ENCODE measurements at regions not wholly inside any gene's neighbourhood (a gene's known extent, or its start where the extent isn't known, plus 50 kb on each side); places are given as distances from the start of the nearest gene placed in this dataset.

- H3K27ac ChIP-seq (ENCODE audit: poor library complexity, severe bottlenecking), result no peak overlapping the region
Measured at GRCh38 chr10:8137272-8137681, 82.8 kb downstream of the GATA3 start.

GRCh38 chr10:8137726-8138125 lies 83.2 kb downstream of the GATA3 start:
- Histone ChIP-seq H3K36me3 (ENCODE audit: low read depth) (no peaks in the 10 kb centered on the region), H3K4me3 (ENCODE audit: severe bottlenecking) (no peak overlapping the region)
- no peak for DNase-seq (ENCODE audit: low spot score)

More at GRCh38 chr10:8137272-8137681, 82.8 kb downstream of the GATA3 start:
- Histone ChIP-seq H3K36me3 (ENCODE audit: low read depth) (no peaks in the 10 kb centered on the region), H3K4me3 (ENCODE audit: severe bottlenecking) (no peak overlapping the region), H3K27me3 (ENCODE audit: insufficient read depth, poor library complexity, severe bottlenecking) (no peaks in the 10 kb centered on the region), H3K4me1 (ENCODE audit: insufficient read depth, poor library complexity, severe bottlenecking) (peaks cover 7% of the 10 kb centered on the region), H3K9me3 (ENCODE audit: severe bottlenecking) (no peaks in the 10 kb centered on the region)
- DNase-seq (ENCODE audit: low spot score), result no peak
- TF ChIP-seq CTCF (IDR thresholded peaks at IDR 0.05; ENCODE audit: poor library complexity, severe bottlenecking), result no peak
- ATAC-seq (ENCODE audit: low read depth), result no peak

GRCh38 chr10:8138471-8138870 lies 84.0 kb downstream of the GATA3 start:
- H3K9me3 ChIP-seq (ENCODE audit: severe bottlenecking), result no peaks in the 10 kb centered on the region
- no peak overlapping the region for H3K4me3 ChIP-seq (ENCODE audit: severe bottlenecking)
- H3K27me3 ChIP-seq (ENCODE audit: insufficient read depth, poor library complexity, severe bottlenecking), result no peaks in the 10 kb centered on the region
- DNase-seq (ENCODE audit: low spot score) (no peak), ATAC-seq (ENCODE audit: low read depth) (peak; percentile 94)
- no peak for TF ChIP-seq CTCF (IDR thresholded peaks at IDR 0.05; ENCODE audit: poor library complexity, severe bottlenecking)
- H3K36me3 ChIP-seq (ENCODE audit: low read depth), result no peaks in the 10 kb centered on the region
- no peak overlapping the region for H3K27ac ChIP-seq (ENCODE audit: poor library complexity, severe bottlenecking)
- peaks cover 7% of the 10 kb centered on the region for H3K4me1 ChIP-seq (ENCODE audit: insufficient read depth, poor library complexity, severe bottlenecking)

More at GRCh38 chr10:8137726-8138125, 83.2 kb downstream of the GATA3 start:
- TF ChIP-seq CTCF (IDR thresholded peaks at IDR 0.05; ENCODE audit: poor library complexity, severe bottlenecking), result no peak
- no peaks in the 10 kb centered on the region for H3K27me3 ChIP-seq (ENCODE audit: insufficient read depth, poor library complexity, severe bottlenecking)
- peaks cover 7% of the 10 kb centered on the region for H3K4me1 ChIP-seq (ENCODE audit: insufficient read depth, poor library complexity, severe bottlenecking)
- ATAC-seq (ENCODE audit: low read depth), result no peak
- no peaks in the 10 kb centered on the region for H3K9me3 ChIP-seq (ENCODE audit: severe bottlenecking)
- H3K27ac ChIP-seq (ENCODE audit: poor library complexity, severe bottlenecking), result no peak overlapping the region

GRCh38 chr10:8144496-8144895 lies 90.0 kb downstream of the GATA3 start:
- Histone ChIP-seq H3K4me3 (ENCODE audit: severe bottlenecking) (no peak overlapping the region), H3K27me3 (ENCODE audit: insufficient read depth, poor library complexity, severe bottlenecking) (no peaks in the 10 kb centered on the region), H3K36me3 (ENCODE audit: low read depth) (no peaks in the 10 kb centered on the region), H3K9me3 (ENCODE audit: severe bottlenecking) (no peaks in the 10 kb centered on the region), H3K27ac (ENCODE audit: poor library complexity, severe bottlenecking) (no peak overlapping the region), H3K4me1 (ENCODE audit: insufficient read depth, poor library complexity, severe bottlenecking) (peaks cover 7% of the 10 kb centered on the region)
- no peak for TF ChIP-seq CTCF (IDR thresholded peaks at IDR 0.05; ENCODE audit: poor library complexity, severe bottlenecking)
- ATAC-seq (ENCODE audit: low read depth) (no peak), DNase-seq (ENCODE audit: low spot score) (no peak)

GRCh38 chr10:8146650-8147049 lies 92.2 kb downstream of the GATA3 start:
- Histone ChIP-seq H3K4me1 (ENCODE audit: insufficient read depth, poor library complexity, severe bottlenecking) (peaks cover 7% of the 10 kb centered on the region), H3K27ac (ENCODE audit: poor library complexity, severe bottlenecking) (no peak overlapping the region), H3K27me3 (ENCODE audit: insufficient read depth, poor library complexity, severe bottlenecking) (no peaks in the 10 kb centered on the region), H3K4me3 (ENCODE audit: severe bottlenecking) (no peak overlapping the region), H3K9me3 (ENCODE audit: severe bottlenecking) (no peaks in the 10 kb centered on the region), H3K36me3 (ENCODE audit: low read depth) (no peaks in the 10 kb centered on the region)
- DNase-seq (ENCODE audit: low spot score), result no peak
- TF ChIP-seq CTCF (IDR thresholded peaks at IDR 0.05; ENCODE audit: poor library complexity, severe bottlenecking), result no peak
- ATAC-seq (ENCODE audit: low read depth), result peak; percentile 89

Measured in RWPE2 (cell line).